HG02610 (cell line): ENCODE measurements at regions not wholly inside any gene's neighbourhood (a gene's known extent, or its start where the extent isn't known, plus 50 kb on each side); places are given as distances from the start of the nearest gene placed in this dataset.
"Not testable (repeated sequence)": the region's sequence is repeated elsewhere in the genome, so short reads cannot be mapped to it uniquely, and the experiment has no call there.

ENCODE experiments used
- ATAC-seq: cut with Tn5 transposase; IDR thresholded peaks from one replicate; pipeline ENCODE4 v1.9.1; 2021; ENCODE audit warnings: mild to moderate bottlenecking, moderate library complexity; ENCODE audit not compliant: unreplicated experiment

DNA sequence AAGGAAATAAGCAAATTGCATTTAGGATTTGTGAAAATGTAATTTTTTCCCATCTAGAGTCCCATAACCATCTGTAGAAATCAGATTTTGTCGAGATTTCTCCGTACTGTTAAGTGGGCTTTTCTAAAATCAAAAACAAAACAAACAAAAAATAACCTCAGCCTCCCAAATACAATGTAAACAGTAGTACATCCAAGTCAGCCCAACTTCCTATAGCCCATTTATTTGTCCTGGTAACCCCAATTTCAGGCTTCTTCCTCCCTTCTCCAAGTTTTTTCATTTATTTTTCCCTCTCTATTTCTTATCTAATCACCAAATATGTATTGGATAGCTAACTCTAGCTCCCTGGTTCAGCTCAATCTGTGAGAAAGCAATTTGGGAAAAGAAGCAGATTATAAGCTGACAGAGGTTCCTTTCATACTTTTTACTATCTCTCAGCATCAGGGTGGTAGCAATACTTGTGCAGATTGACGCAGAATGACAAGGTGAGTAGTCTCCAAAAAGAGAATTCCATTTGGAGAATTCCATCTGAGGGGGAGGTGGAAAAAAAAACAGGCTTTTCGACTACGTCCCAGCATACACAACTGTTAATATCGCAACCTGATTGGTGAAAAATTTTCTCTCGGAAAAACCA, 132.6 kb upstream of the BTN3A2 start:
- ATAC-seq, result no peak

DNA sequence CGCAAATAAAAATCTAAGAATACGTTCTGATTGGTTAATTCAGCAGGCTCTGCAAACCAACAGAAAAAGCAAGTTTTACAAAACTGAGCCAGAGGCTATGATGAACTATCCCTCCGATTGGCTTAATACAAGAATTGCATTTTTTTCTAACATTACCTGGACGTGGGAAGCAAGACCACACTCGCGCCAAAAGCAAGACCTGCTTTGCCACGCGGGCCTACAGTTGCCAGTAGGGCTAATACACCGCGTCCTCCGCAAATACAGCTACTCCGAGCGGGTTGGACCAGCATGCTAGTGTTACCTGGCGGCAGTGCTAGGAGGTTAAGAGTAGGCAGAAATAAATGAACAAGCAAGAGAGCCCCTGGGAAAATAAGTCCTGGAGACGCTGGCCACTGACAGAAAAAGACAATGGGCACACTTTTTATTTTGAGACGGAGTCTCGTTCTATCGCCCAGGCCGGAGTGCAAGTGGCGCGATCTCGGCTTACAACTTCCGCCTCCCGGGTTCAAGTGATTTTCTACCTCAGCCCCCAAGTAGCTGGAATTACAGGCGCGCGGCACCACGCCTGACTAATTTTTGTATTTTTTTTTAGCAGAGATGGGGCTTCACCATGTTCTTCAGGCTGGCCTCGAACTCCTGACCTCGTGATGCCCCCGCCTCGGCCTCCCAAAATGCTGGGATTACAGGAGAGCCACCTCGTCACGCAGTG, 131.9 kb upstream of the BTN3A2 start:
- no peak for ATAC-seq

GRCh38 chr6:26233649-26234420, 131.2 kb upstream of the BTN3A2 start:
- ATAC-seq, result peak; percentile 37

DNA sequence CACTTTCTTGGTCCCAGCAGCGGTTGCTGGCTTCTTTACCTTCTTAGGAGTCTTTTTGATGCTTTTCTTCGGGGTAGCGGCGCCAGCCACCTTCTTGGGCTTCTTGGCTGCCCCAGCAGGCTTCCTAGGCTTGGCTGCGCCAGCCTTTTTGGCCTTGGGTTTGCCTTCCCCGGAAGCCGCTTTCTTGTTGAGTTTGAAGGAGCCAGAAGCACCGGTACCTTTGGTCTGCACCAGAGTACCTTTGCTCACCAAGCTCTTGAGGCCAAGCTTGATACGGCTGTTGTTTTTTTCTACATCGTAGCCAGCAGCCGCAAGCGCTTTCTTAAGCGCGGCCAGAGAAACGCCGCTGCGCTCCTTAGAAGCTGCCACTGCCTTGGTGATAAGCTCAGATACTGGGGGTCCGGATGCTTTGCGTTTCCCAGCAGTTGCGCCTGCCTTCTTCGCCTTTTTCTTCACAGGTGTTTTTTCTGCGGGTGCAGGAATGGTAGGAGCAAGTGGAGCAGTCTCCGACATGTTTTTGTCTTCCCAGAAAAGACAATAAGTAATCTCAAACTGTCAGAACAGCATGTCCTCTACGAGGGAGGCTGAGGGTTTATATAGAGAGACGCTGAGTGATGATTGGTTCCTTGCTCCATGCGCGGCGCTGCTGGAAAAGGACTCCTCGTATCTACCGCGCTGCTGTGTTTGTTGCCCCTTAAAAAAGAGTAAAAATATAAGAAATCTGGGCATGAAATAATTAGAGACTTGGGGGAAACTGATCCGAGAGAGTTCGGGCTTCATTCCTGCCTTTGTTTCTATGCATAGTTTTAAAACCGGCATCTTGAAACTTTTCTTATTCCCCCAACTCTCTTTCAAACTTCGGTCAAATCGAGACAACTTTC, 130.3 kb upstream of the BTN3A2 start:
- ATAC-seq, result peak; percentile 56

DNA sequence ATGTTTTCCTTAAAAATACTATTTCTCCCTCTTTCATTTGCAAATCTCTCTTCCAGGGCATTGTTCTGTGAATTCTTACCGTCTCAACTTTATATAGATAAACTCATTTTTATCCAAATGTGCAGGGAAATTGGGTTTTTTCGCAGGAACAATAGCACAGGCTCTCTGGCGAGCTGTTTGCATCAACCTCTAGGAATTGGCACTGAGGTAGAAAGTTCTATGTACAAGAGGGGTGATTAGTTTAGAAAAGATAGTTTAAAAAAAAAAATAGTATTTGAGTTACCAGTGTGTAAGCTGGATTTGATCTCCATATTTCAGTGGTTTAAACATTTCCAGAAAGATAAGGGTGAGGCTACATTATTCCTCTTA, 129.7 kb upstream of the BTN3A2 start:
- ATAC-seq, result no peak

GRCh38 chr6:26239415-26239814, 125.6 kb upstream of the BTN3A2 start:
- not testable (repeated sequence) for ATAC-seq

GRCh38 chr6:26240157-26241032, 124.6 kb upstream of the BTN3A2 start:
- peak; percentile 77 for ATAC-seq

GRCh38 chr6:26241033-26241895, 123.7 kb upstream of the BTN3A2 start:
- no peak for ATAC-seq

- ATAC-seq, result no peak
Observed at GRCh38 chr6:26243132-26243531, 121.9 kb upstream of the BTN3A2 start.

- ATAC-seq, result no peak
Observed at GRCh38 chr6:26243752-26244151, 121.2 kb upstream of the BTN3A2 start.

- no peak for ATAC-seq
Observed at GRCh38 chr6:26246058-26246457, 118.9 kb upstream of the BTN3A2 start.

- no peak for ATAC-seq
Observed at GRCh38 chr6:26246553-26246952, 118.4 kb upstream of the BTN3A2 start.

GRCh38 chr6:26249707-26249956, 115.4 kb upstream of the BTN3A2 start:
- ATAC-seq, result peak; percentile 14

- ATAC-seq, result peak; percentile 38
Observed at GRCh38 chr6:26249957-26250697, 114.9 kb upstream of the BTN3A2 start.

DNA sequence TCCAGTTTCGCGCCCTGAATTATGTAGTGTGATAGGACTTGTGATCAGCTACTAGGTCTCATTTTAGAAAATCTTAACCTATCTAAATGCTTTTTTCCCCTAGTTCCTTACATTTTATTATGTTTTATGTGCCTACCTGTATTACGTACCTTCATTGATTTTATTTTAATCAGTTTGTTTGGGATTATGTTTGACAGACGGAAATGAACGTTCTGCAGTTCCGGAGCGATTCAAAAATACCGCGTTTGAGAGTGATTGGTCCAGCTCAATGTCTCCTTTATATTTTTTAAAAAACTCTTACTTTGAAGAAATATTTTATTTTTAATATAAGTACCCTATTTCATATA, 114.3 kb upstream of the BTN3A2 start:
- no peak for ATAC-seq

DNA sequence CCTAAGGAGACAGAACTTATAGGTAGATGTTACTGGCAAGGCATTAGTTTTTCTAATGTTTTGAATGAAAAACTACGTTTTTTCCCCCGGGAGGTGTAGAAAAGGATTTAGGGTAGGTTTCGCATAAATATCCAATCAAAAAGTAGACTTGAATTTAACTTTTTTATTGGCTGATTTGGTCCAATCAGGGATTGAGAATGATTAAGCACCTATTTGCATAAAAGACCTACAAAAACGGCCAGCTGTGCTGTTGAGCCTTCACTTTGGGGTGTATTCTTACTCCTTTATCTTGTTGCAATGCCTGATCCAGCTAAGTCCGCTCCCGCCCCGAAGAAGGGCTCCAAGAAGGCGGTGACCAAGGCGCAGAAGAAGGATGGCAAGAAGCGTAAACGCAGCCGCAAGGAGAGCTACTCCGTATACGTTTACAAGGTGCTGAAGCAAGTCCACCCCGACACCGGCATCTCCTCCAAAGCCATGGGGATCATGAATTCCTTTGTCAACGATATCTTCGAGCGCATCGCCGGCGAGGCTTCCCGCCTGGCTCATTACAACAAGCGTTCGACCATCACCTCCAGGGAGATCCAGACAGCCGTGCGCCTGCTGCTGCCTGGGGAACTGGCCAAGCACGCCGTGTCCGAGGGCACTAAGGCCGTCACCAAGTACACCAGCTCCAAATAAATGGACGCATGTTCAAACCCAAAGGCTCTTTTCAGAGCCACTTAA, 113.5 kb upstream of the BTN3A2 start:
- ATAC-seq, result peak; percentile 59

DNA sequence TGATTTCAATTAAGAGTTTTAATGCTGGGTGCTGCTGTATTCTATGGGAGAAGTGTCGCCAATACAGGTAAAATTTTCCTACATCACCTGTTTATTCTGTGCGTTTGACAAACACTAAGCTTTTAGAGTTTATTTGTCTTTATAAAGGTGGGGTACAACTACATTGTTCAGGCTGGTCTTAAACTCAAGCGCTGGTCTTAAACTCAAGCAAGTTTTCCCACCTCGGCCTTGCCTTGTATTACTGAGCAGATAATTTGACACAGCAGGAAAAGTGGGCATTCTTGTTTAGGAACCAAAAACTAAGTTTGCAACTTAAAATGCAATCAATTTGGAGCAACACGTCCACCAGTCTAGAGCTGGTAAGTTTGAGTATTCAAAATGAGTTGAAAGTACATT, 112.9 kb upstream of the BTN3A2 start:
- no peak for ATAC-seq

DNA sequence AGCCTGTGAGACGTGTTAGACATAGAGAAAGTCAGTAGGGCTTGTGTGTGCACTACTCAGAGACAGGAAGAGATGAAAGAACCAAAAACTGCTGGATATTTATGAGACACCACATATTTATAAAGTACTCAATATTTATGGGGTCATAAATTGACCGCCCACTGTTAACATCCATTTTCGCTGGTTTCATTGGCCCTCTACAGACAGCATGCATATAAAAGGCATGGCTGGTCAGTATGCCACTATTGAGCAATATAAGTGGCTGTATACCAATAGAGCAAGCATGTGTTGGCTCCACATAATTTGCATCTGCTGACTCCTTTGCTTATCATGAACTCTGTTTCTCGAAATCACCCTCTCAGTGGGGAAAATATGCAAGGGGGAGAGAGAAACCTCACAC, 110.3 kb upstream of the BTN3A2 start:
- ATAC-seq, result no peak
